Astrocyte (in vitro differentiated cells and primary cell): ENCODE measurements at regions not wholly inside any gene's neighbourhood (a gene's known extent, or its start where the extent isn't known, plus 50 kb on each side); places are given as distances from the start of the nearest gene placed in this dataset.

ENCODE experiments used
- DNase-seq: peaks from one replicate; pipeline ENCODE4 v3.0.0-alpha.2; 2010; ENCODE audit warnings: low read depth
- FAIRE-seq: peaks from 2 replicates; lab custom pipeline; 2011; peaks lifted over from hg19 to GRCh38; lab: Jason Lieb, UNC
- H2AFZ ChIP-seq: 2 replicates; pipeline ENCODE4 v1.6.0; 2012; ENCODE audit warnings: low read depth, low read length, inconsistent platforms
- H3K27ac ChIP-seq: 2 replicates; pipeline ENCODE4 v1.5.1; 2011; ENCODE audit warnings: low read depth, low read length, inconsistent platforms
- H3K27me3 ChIP-seq: 2 replicates; pipeline ENCODE4 v1.6.0; 2011; ENCODE audit warnings: low read length, inconsistent platforms; ENCODE audit not compliant: insufficient read depth
- H3K36me3 ChIP-seq: 2 replicates; pipeline ENCODE4 v1.5.1; 2011; ENCODE audit warnings: low read length, inconsistent platforms; ENCODE audit not compliant: insufficient read depth
- H3K4me1 ChIP-seq: 2 replicates; pipeline ENCODE4 v1.5.1; 2011; ENCODE audit warnings: low read length, inconsistent platforms; ENCODE audit not compliant: insufficient read depth
- H3K4me2 ChIP-seq: 2 replicates; pipeline ENCODE4 v1.6.0; 2012; ENCODE audit warnings: low read length, inconsistent platforms
- H3K4me3 ChIP-seq: 2 replicates; pipeline ENCODE4 v1.5.1; 2011; ENCODE audit warnings: low read depth, mild to moderate bottlenecking, low read length, inconsistent platforms; ENCODE audit not compliant: insufficient read depth
- H3K79me2 ChIP-seq: 2 replicates; pipeline ENCODE4 v1.6.0; 2012; ENCODE audit warnings: mild to moderate bottlenecking, low read length, inconsistent platforms; ENCODE audit not compliant: insufficient read depth
- H3K9ac ChIP-seq: 2 replicates; pipeline ENCODE4 v1.6.0; 2012; ENCODE audit warnings: mild to moderate bottlenecking, low read length, inconsistent platforms
- H3K9me3 ChIP-seq: 2 replicates; pipeline ENCODE4 v1.5.1; 2012; ENCODE audit warnings: low read depth, mild to moderate bottlenecking, low read length, inconsistent platforms; ENCODE audit not compliant: insufficient read depth
- H4K20me1 ChIP-seq: 2 replicates; pipeline ENCODE4 v1.6.0; 2012; ENCODE audit warnings: low read length, inconsistent platforms; ENCODE audit not compliant: insufficient read depth
- H3K27ac Mint-ChIP-seq: one replicate; pipeline ENCODE4 v1.8.0; 2021; ENCODE audit warnings: mild to moderate bottlenecking, mixed read lengths; ENCODE audit not compliant: unreplicated experiment
- H3K27me3 Mint-ChIP-seq: one replicate; pipeline ENCODE4 v1.8.0; 2021; ENCODE audit warnings: low read depth, mixed read lengths; ENCODE audit not compliant: unreplicated experiment
- H3K36me3 Mint-ChIP-seq: one replicate; pipeline ENCODE4 v1.8.0; 2021; ENCODE audit warnings: low read depth, mixed read lengths; ENCODE audit not compliant: unreplicated experiment
- H3K4me1 Mint-ChIP-seq: one replicate; pipeline ENCODE4 v1.8.0; 2021; ENCODE audit warnings: low read depth, mixed read lengths; ENCODE audit not compliant: unreplicated experiment
- H3K4me3 Mint-ChIP-seq: one replicate; pipeline ENCODE4 v1.8.0; 2021; ENCODE audit warnings: mild to moderate bottlenecking, moderate library complexity, mixed read lengths; ENCODE audit not compliant: unreplicated experiment
- H3K9me3 Mint-ChIP-seq: one replicate; pipeline ENCODE4 v1.8.0; 2021; ENCODE audit warnings: mild to moderate bottlenecking, mixed read lengths; ENCODE audit not compliant: unreplicated experiment
- EZH2 ChIP-seq: IDR thresholded peaks from 2 replicates; pipeline ENCODE4 v1.6.1; 2012; ENCODE audit warnings: mild to moderate bottlenecking, low read length, inconsistent platforms; ENCODE audit not compliant: insufficient read depth
- TF ChIP-seq, protein P1 (sequence below): IDR thresholded peaks from 2 replicates; pipeline ENCODE4 v1.5.1; 2011; ENCODE audit warnings: low read depth, mild to moderate bottlenecking, inconsistent platforms, low read length, moderate library complexity; ENCODE audit not compliant: insufficient read depth

- FAIRE-seq (no peak), DNase-seq (no peak)
- TF ChIP-seq, protein P1, sequence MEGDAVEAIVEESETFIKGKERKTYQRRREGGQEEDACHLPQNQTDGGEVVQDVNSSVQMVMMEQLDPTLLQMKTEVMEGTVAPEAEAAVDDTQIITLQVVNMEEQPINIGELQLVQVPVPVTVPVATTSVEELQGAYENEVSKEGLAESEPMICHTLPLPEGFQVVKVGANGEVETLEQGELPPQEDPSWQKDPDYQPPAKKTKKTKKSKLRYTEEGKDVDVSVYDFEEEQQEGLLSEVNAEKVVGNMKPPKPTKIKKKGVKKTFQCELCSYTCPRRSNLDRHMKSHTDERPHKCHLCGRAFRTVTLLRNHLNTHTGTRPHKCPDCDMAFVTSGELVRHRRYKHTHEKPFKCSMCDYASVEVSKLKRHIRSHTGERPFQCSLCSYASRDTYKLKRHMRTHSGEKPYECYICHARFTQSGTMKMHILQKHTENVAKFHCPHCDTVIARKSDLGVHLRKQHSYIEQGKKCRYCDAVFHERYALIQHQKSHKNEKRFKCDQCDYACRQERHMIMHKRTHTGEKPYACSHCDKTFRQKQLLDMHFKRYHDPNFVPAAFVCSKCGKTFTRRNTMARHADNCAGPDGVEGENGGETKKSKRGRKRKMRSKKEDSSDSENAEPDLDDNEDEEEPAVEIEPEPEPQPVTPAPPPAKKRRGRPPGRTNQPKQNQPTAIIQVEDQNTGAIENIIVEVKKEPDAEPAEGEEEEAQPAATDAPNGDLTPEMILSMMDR, result no peak
- no peak for TF ChIP-seq EZH2
- Histone ChIP-seq H3K4me1 (no peaks in the 10 kb centered on the region), H3K27ac (no peak overlapping the region), H4K20me1 (no peaks in the 10 kb centered on the region), H3K4me3 (no peak overlapping the region), H3K9ac (no peak overlapping the region), H3K4me2 (no peak overlapping the region), H3K79me2 (no peaks in the 10 kb centered on the region), H3K27me3 (no peaks in the 10 kb centered on the region), H3K9me3 (no peaks in the 10 kb centered on the region), H2AFZ (no peak overlapping the region), H3K36me3 (no peaks in the 10 kb centered on the region)
- Mint-ChIP-seq H3K9me3 (no peaks in the 10 kb centered on the region), H3K27ac (no peak overlapping the region), H3K4me3 (no peak overlapping the region), H3K4me1 (no peaks in the 10 kb centered on the region), H3K27me3 (peaks cover 2% of the 10 kb centered on the region), H3K36me3 (no peaks in the 10 kb centered on the region)
Observed at GRCh38 chr2:107719141-107719540, 107.6 kb upstream of the RGPD4 start.

DNA sequence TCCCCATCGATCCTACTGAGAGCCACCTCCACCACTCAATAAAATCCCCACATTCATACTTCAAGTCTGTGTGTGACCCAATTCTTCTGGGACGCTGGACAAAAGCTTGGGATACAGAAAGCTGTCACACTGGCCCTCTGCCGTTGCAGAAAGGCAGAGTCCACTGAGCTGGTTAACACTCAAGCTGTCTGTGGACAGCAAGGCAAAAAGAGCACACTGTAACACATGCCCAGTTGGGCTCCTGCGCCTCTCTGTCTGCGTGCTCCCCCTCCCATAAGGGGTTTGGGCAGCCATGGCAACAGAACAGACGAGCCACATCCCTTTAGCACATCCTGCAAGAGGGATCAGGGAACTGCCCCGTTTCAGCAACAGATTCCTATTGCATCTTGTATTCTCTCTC is 106.9 kb upstream of the RGPD4 start:
- no peak overlapping the region for H3K4me3 Mint-ChIP-seq
- H3K9ac ChIP-seq, result no peak overlapping the region
- no peak overlapping the region for H2AFZ ChIP-seq
- no peaks in the 10 kb centered on the region for H3K36me3 Mint-ChIP-seq
- peaks cover 2% of the 10 kb centered on the region for H3K27me3 Mint-ChIP-seq
- H3K36me3 ChIP-seq, result no peaks in the 10 kb centered on the region
- H3K27ac ChIP-seq, result no peak overlapping the region
- H4K20me1 ChIP-seq, result no peaks in the 10 kb centered on the region
- FAIRE-seq (no peak), DNase-seq (no peak)
- H3K9me3 ChIP-seq, result no peaks in the 10 kb centered on the region
- H3K4me2 ChIP-seq, result no peak overlapping the region
- no peak overlapping the region for H3K27ac Mint-ChIP-seq
- H3K79me2 ChIP-seq, result no peaks in the 10 kb centered on the region
- no peaks in the 10 kb centered on the region for H3K4me1 ChIP-seq
- no peaks in the 10 kb centered on the region for H3K27me3 ChIP-seq
- no peaks in the 10 kb centered on the region for H3K4me1 Mint-ChIP-seq
- no peak overlapping the region for H3K4me3 ChIP-seq
- H3K9me3 Mint-ChIP-seq, result no peaks in the 10 kb centered on the region
- no peak for TF ChIP-seq EZH2
- TF ChIP-seq, protein P1, result no peak

DNA sequence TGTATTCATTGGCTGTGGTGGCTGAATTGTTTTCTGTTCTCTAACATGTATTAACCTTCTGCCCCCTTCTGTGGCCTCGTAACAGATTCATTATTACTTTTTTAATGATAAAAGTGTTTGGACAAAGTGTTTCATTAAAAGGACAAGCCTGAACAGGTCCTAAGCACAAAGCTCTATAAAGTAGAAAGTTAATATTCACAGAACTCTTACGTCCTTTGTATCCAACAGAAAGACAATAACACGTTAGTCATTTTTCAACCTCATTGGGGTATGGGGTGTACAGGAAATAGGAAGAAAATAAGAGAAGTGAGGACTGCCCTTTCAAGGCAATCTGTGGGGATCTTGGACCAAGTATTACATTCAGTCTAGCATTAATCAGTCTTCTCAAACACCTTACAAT is 105.5 kb upstream of the RGPD4 start:
- Mint-ChIP-seq H3K4me3 (no peak overlapping the region), H3K4me1 (no peaks in the 10 kb centered on the region), H3K9me3 (no peaks in the 10 kb centered on the region), H3K27ac (no peak overlapping the region), H3K36me3 (no peaks in the 10 kb centered on the region), H3K27me3 (peaks cover 2% of the 10 kb centered on the region)
- no peak overlapping the region for H3K4me3 ChIP-seq
- H3K27me3 ChIP-seq, result no peaks in the 10 kb centered on the region
- no peak overlapping the region for H3K27ac ChIP-seq
- DNase-seq, result no peak
- H3K4me1 ChIP-seq, result no peaks in the 10 kb centered on the region
- H3K9me3 ChIP-seq, result no peaks in the 10 kb centered on the region
- no peaks in the 10 kb centered on the region for H3K79me2 ChIP-seq
- no peaks in the 10 kb centered on the region for H3K36me3 ChIP-seq
- H3K9ac ChIP-seq, result no peak overlapping the region
- no peak for FAIRE-seq
- H3K4me2 ChIP-seq, result no peak overlapping the region
- H2AFZ ChIP-seq, result no peak overlapping the region
- TF ChIP-seq EZH2, result no peak
- TF ChIP-seq, protein P1, result no peak
- no peaks in the 10 kb centered on the region for H4K20me1 ChIP-seq
